Upper lobe of left lung (tissue), 4 donors: ENCODE measurements at regions not wholly inside any gene's neighbourhood (a gene's known extent, or its start where the extent isn't known, plus 50 kb on each side); places are given as distances from the start of the nearest gene placed in this dataset.

ENCODE experiments used
- EP300 ChIP-seq, 4 donors: sonication (generic); formaldehyde crosslinking; IDR thresholded peaks; one replicate each; pipeline ENCODE4 v1.5.1; 2017; ENCODE audit warnings: antibody characterized with exemption in 4 of 4, control low read depth in 2 of 4
- POLR2A ChIP-seq, 4 donors: fragments of 450-650 bp; IDR thresholded peaks; one replicate each; pipeline ENCODE4 v1.5.1; 2016 to 2017; ENCODE audit warnings: antibody characterized with exemption in 4 of 4, mild to moderate bottlenecking in 2 of 4
- POLR2AphosphoS5 ChIP-seq, 2 donors: sonication (generic); formaldehyde crosslinking; IDR thresholded peaks; one replicate each; pipeline ENCODE4 v1.5.1; 2017; ENCODE audit warnings: antibody characterized with exemption in 2 of 2
- TF ChIP-seq, protein P1 (sequence below), 6 experiments: fragments of 450-650 bp in 4 of 6; fragments of 200-600 bp in 2 of 6; sonication (generic) in 2 of 6; IDR thresholded peaks; one replicate each; pipeline ENCODE4 v1.5.1; 2016 to 2019; ENCODE audit warnings: antibody characterized with exemption in 6 of 6

DNA sequence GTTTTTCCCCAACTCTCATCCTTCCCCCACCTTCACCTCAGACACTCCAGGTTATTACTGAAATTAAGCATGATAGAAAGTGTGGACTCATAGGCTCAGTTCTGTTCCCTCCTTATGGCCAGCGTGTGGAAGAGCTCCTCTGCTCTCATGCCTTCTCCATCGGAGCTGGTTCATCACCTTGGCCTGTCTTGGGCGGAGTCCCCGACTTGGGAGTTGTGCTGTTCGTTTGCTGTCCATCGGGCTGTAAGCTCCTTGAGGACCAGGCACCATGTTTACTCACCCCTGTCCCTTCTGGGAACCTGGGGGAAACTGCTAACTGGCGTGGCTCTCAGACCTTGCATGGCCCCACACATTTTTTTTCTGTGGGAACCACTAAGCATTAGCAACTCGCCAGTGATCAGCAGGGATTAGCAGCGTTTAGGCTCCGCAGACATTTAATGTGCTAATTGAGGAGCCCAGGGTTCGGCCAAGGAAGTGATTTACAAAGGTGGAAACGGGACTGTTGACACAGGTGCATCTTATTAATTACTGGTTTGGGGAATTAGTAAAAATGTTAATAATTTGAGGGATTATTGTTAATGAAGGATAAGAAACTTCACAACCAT lies 123.8 kb downstream of the TM9SF2 start:
- TF ChIP-seq EP300 (IDR thresholded peaks at IDR 0.05): no peak
- TF ChIP-seq, protein P1, sequence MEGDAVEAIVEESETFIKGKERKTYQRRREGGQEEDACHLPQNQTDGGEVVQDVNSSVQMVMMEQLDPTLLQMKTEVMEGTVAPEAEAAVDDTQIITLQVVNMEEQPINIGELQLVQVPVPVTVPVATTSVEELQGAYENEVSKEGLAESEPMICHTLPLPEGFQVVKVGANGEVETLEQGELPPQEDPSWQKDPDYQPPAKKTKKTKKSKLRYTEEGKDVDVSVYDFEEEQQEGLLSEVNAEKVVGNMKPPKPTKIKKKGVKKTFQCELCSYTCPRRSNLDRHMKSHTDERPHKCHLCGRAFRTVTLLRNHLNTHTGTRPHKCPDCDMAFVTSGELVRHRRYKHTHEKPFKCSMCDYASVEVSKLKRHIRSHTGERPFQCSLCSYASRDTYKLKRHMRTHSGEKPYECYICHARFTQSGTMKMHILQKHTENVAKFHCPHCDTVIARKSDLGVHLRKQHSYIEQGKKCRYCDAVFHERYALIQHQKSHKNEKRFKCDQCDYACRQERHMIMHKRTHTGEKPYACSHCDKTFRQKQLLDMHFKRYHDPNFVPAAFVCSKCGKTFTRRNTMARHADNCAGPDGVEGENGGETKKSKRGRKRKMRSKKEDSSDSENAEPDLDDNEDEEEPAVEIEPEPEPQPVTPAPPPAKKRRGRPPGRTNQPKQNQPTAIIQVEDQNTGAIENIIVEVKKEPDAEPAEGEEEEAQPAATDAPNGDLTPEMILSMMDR (IDR thresholded peaks at IDR 0.05): no peak
- TF ChIP-seq POLR2AphosphoS5 (IDR thresholded peaks at IDR 0.05): no peak
- no peak for TF ChIP-seq POLR2A (IDR thresholded peaks at IDR 0.05)
